Right renal cortex interstitium (tissue), 3 donors: ENCODE measurements at regions not wholly inside any gene's neighbourhood (a gene's known extent, or its start where the extent isn't known, plus 50 kb on each side); places are given as distances from the start of the nearest gene placed in this dataset.

Experiments
- DNase-seq, 3 donors: peaks; one replicate each; pipeline ENCODE4 v3.0.0-alpha.2; 2013; ENCODE audit warnings: low read depth in 3 of 3, low spot score in 2 of 3

DNA sequence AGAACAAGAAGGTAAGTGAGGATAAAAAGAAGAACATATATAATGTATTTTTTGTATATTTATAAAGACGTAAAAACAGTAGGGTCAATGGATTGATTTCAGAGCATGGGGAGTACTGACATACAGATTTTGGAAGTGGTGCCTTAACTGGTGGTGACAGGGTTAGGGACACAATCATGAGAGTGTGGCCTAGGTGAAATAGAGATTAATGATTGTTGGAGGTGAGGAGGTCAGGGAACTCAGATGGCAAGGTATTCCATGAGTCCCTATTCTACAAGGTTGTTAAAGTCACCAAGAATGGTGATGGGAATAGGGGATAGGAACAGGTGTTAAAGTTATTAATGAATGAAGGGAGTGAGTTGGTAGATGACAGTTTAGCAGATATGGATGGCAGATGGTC is 210.8 kb downstream of the SEMA6A start:
- DNase-seq = no peak

DNA sequence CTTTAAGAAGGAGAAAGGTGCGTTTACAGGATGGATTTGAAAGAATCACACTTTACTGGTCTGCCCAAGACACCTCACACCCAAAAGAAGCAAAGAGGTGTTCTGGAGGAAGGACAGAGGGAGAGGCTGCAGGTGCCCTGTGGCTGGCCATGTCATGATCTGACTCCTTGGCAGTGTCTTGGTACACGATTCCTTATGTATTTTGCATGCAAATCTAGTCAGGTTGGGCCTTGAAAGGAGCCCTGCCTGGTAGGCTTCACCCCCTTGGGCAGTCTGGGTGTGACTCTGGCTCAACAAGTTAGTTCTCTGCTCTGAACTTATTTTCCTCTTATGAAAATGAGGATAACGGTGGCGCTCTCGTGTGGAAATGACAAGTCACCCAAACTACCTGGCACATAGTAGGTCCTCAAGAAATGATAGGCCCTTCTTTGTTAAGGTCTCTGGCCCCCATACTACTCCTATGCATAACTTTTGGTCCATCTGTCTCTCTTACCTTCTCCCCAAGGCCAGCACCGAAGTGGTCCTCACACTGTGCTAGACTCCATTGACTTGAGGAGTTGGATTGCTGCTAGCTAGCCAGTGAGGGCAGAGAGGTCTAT is 212.5 kb downstream of the SEMA6A start:
- no peak for DNase-seq

DNA sequence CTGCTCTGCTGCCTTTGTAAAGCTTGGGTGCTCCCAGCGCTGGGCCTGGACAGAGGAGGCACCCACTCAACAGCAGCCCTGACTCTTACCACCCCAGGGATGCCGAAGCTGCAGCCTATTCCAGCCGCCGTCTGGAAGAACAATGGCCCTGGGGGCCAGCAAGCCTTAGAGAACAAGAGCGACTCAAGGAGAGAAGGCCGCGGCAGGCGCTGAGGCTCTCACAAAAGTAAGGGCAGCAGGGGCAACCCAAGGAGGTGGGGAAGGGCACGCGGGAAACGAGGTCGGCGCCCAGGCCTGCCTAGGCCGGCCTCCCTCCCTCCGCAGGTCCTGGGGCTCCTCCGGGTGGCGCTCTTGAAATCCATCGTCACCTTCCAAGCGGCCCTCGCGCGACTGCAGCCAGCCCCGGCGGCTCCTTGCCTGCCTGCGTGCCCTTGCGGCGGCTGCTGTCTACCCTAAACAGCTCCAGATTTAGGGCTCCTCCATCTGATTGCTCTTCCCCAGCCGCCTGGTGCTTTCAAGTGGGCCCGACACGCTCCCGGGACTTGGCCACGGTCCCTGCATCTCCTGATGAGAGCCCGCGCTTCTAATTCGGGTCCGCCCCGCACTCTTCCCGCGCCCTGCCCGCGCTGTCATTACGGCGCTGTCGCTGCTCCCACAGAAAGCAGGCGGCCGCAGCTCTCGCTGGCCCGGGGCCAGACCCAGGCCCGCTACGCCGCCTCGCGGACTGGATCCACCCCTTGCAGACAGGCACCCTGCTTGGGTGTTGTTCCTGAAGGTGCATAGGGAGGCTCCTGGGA is 213.3 kb downstream of the SEMA6A start:
- DNase-seq = peak in 1 of 3 donors; percentile 45

DNA sequence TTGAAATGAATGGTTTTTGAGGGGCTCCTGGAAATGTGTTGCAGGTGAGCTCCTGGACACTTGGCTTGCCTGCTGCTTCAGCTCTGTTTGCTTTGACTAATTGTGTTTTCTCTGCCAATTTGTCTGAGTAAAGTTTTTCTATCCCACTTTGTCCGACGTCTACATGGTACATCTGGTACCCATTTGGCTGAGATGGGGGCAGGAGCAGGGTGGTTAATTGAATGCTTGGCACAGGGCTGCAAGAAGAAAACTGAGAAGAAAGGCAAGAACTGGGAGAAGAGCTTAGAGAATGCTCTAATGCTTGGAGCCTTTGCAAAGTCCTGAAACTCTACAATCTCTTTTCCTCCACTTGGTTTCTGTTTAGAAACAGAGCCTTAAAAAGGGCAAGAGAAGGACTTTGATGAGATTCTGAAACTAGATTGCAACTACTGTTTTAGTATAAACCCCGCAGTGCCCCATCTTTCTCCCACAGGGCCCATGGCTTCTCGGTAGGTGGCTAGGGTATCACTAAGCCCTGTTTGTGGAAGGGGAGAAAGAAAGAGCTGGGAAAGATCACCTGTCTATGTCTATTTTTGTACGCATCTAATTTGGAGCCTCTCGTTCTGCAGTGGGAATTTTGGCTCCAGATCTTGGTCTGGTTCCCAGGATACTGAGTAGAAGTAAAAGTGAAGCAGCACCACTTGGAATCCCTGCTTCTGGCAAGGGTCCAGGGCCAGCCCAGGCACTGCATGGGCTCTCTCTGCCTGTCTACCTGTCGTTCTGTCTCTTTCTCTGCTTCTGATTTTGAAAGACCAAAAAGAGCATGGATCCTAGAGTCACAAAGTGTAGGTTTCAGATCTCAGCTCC is 214.4 kb downstream of the SEMA6A start:
- DNase-seq = no peak

DNA sequence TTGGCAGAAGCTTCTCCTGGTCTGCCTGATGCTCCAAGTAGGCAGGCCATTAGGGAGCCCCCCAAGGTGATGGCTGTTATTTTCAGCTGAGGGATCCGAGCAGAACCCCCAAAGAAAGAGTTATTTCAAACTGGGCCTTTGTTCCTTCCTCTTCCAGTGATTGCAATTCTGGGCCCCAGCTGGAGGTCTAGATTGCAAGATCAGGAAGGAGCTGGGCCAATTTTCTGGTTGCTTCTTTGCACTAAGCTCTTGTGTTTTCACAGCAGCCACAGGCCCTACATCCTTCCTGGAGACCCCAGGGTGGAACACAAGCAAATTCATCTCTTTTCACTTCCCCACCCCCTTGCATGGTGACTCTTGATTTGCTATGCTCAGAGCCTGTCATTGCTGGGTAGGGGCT is 215.0 kb downstream of the SEMA6A start:
- DNase-seq = no peak

DNA sequence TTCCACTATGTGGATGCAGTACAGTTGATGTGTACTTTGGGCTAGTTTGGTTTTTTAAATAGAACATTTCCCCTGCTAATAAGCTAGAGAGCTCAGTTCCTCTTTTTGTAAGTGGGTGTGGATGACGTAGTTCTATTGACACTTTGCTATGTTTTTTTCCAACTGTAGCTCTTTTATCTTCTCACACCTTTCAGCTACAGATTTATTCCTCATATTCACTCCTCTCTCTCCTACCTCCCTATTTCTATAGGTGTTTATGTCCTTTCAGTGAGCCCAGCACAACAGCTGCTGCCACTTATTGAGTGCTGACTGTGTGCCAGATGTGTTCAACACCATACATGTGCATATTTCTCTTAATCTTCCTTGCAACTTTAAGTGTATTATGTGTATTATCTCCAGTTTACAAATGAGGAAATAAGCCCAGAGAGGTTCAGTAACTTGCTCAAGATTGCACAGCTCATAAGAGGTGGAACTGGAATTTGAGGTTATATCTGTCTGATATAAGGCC is 215.7 kb downstream of the SEMA6A start:
- DNase-seq = no peak

DNA sequence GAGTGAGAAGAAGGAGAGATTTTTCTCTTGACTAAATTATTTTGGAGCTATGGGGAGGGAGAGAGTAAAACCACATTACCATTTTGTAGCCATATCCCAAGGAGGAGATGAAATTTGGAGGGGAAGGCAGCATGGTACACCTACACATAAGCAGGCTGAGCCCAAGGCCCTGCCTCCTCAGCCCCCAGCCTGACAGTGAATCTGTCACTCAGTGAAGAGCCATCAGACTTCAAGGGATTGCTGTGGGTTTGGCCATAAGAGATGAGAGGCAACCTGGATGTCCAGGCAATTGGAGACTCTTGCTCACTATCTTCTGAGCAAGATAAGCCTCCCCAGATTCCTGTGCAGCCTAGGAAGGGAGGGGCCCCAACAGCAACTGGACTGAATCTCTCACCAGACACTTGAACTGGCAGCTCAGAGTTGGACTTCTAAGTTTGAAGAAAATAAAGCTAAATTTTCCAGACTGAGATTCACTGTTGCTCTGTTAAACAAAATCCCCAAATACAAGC is 216.6 kb downstream of the SEMA6A start:
- DNase-seq = no peak

GRCh38 chr5:116355819-116356601 is 218.6 kb downstream of the SEMA6A start:
- no peak for DNase-seq

DNA sequence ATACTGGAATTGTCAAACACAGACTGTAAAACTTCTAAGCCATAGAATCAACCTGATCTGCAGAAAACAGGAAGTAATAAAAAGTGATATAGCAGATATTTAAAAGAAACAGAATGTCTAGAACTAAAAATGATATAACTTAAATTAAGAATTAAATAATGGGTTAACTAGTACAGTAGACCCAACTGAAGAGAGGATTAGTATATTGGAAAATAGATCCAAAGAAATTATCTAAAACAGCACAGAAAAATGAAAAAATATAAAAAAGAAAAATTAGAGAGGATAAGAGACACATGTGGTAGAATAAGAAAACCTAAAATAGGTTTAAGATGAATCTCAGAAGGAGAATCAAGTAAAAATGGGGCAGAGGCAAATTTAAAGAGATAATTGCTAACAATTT is 219.9 kb downstream of the SEMA6A start:
- DNase-seq = no peak

GRCh38 chr5:116347657-116348056 is 227.0 kb downstream of the SEMA6A start:
- no peak for DNase-seq

GRCh38 chr5:116343961-116344360 is 230.7 kb downstream of the SEMA6A start:
- no peak for DNase-seq
